Mesenchymal stem cell (in vitro differentiated cells and primary cell): ENCODE measurements at regions not wholly inside any gene's neighbourhood (a gene's known extent, or its start where the extent isn't known, plus 50 kb on each side); places are given as distances from the start of the nearest gene placed in this dataset.
A peak's percentile ranks its signal among the peaks of the same experiment; 100 is the strongest.

Experiments
- DNase-seq: peaks from one replicate; pipeline ENCODE4 v3.0.0-alpha.2; 2013
- H2AFZ ChIP-seq: one replicate; pipeline ENCODE4 v1.6.1; 2013; ENCODE audit warnings: low read depth, mild to moderate bottlenecking, control low read depth, inconsistent platforms, low read length, moderate library complexity
- H2AK5ac ChIP-seq: 2 replicates; pipeline ENCODE4 v1.6.1; 2013; ENCODE audit warnings: low read length, moderate library complexity, mild to moderate bottlenecking, inconsistent platforms; ENCODE audit not compliant: severe bottlenecking
- H2BK120ac ChIP-seq: one replicate; pipeline ENCODE4 v1.6.1; 2013; ENCODE audit warnings: low read depth, mild to moderate bottlenecking, inconsistent platforms, low read length, moderate library complexity
- H2BK12ac ChIP-seq, 2 experiments: one replicate each; pipeline ENCODE4 v1.6.1; 2013; ENCODE audit warnings: inconsistent platforms in 2 of 2, low read length in 2 of 2, mild to moderate bottlenecking in 2 of 2, moderate library complexity in 2 of 2, control low read depth in 1 of 2
- H2BK15ac ChIP-seq: one replicate; pipeline ENCODE4 v1.6.1; 2013; ENCODE audit warnings: mild to moderate bottlenecking, low read depth, inconsistent platforms; ENCODE audit not compliant: poor library complexity, severe bottlenecking
- H2BK5ac ChIP-seq: 2 replicates; pipeline ENCODE4 v1.6.1; 2013; ENCODE audit warnings: low read depth, mild to moderate bottlenecking, low read length, control low read depth, inconsistent platforms; ENCODE audit not compliant: poor library complexity, severe bottlenecking
- H3K14ac ChIP-seq, 2 experiments: one replicate each; pipeline ENCODE4 v1.6.1; 2013; ENCODE audit warnings: inconsistent platforms in 2 of 2, low read length in 2 of 2, control low read depth in 1 of 2, mild to moderate bottlenecking in 1 of 2, moderate library complexity in 1 of 2
- H3K18ac ChIP-seq, 2 experiments: one replicate each; pipeline ENCODE4 v1.6.1; 2013; ENCODE audit warnings: inconsistent platforms in 2 of 2, low read length in 2 of 2, control low read depth in 1 of 2, low read depth in 1 of 2, mild to moderate bottlenecking in 1 of 2
- H3K23ac ChIP-seq, 2 experiments: one replicate each; pipeline ENCODE4 v1.6.1; 2013; ENCODE audit warnings: inconsistent platforms in 2 of 2, low read length in 2 of 2, mild to moderate bottlenecking in 2 of 2, moderate library complexity in 2 of 2, control low read depth in 1 of 2
- H3K27ac ChIP-seq: 2 replicates; pipeline ENCODE4 v1.5.1; 2013; ENCODE audit warnings: mild to moderate bottlenecking, moderate library complexity, low read length, control low read depth, inconsistent platforms; ENCODE audit not compliant: poor library complexity, severe bottlenecking
- H3K27me3 ChIP-seq, 2 experiments: 2 replicates each; pipeline versions ENCODE4 v1.6.1 to v1.7.0; 2013; ENCODE audit warnings: low read length in 2 of 2, mild to moderate bottlenecking in 2 of 2, moderate library complexity in 2 of 2, control low read depth in 1 of 2, inconsistent platforms in 1 of 2; ENCODE audit not compliant: control insufficient read depth in 1 of 2, insufficient read depth in 1 of 2
- H3K36me3 ChIP-seq, 2 experiments: 2 replicates each; pipeline versions ENCODE4 v1.6.1 to v1.7.0; 2013; ENCODE audit warnings: low read length in 2 of 2, control low read depth in 1 of 2, inconsistent platforms in 1 of 2, low read depth in 1 of 2, mild to moderate bottlenecking in 1 of 2; ENCODE audit not compliant: insufficient read depth in 2 of 2, control insufficient read depth in 1 of 2
- H3K4ac ChIP-seq, 2 experiments: one replicate each; pipeline ENCODE4 v1.6.1; 2013; ENCODE audit warnings: inconsistent platforms in 2 of 2, low read length in 2 of 2, mild to moderate bottlenecking in 2 of 2, moderate library complexity in 2 of 2, control low read depth in 1 of 2, low read depth in 1 of 2
- H3K4me1 ChIP-seq: 2 replicates; pipeline ENCODE4 v1.6.1; 2013; ENCODE audit warnings: low read depth, low read length, control low read depth; ENCODE audit not compliant: control insufficient read depth, insufficient read depth
- H3K4me2 ChIP-seq: 2 replicates; pipeline ENCODE4 v1.6.1; 2013; ENCODE audit warnings: low read length, mild to moderate bottlenecking, inconsistent platforms; ENCODE audit not compliant: poor library complexity, severe bottlenecking
- H3K4me3 ChIP-seq, 2 experiments: 2 replicates each; pipeline versions ENCODE4 v1.5.1 to v1.7.0; 2013; ENCODE audit warnings: low read length in 2 of 2, mild to moderate bottlenecking in 2 of 2, control low read depth in 1 of 2, low read depth in 1 of 2; ENCODE audit not compliant: insufficient read depth in 1 of 2
- H3K79me1 ChIP-seq: replicated peaks from 2 replicates; pipeline ENCODE4 v1.6.1; 2013; ENCODE audit warnings: mild to moderate bottlenecking, control low read depth, low read length, inconsistent platforms; ENCODE audit not compliant: poor library complexity, severe bottlenecking
- H3K9ac ChIP-seq: 2 replicates; pipeline ENCODE4 v1.7.0; 2013; ENCODE audit warnings: mild to moderate bottlenecking, low read length, moderate library complexity
- H3K9me3 ChIP-seq: 2 replicates; pipeline ENCODE4 v1.7.0; 2013; ENCODE audit warnings: mild to moderate bottlenecking, low read length; ENCODE audit not compliant: control insufficient read depth
- H4K8ac ChIP-seq: one replicate; pipeline ENCODE4 v1.6.1; 2013; ENCODE audit warnings: inconsistent platforms, mild to moderate bottlenecking, low read length, moderate library complexity
- H4K91ac ChIP-seq: one replicate; pipeline ENCODE4 v1.6.1; 2013; ENCODE audit warnings: mild to moderate bottlenecking, low read length, inconsistent platforms
- whole genome bisulfite sequencing: methylation state at CpG from one replicate; pipeline ENCODE4 v1.1.7; 2013; ENCODE audit warnings: mixed read lengths; 5-methylcytosine and 5-hydroxymethylcytosine counted together

DNA sequence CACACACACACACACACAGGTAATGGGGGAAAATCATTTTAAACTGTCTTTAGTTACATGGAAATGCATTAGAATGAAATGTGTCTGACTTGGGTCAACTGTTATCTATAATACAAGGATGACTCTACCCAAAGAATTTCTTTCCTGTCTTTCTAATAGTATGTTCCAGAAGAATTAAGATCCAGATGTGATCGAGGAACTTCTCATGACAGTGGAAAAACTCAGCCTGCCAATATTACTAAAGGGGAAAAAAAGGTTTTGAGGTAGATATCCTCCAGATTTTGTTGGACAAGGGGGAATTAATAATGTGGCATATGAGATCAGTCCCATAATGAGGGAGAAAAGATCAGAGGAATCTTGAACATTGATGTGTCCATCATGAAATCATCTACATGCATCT lies 190.6 kb upstream of the MAP3K1 start:
- Histone ChIP-seq H3K79me1 (no peaks in the 10 kb centered on the region), H3K4me3 (no peak overlapping the region), H2AFZ (no peak overlapping the region), H3K27ac (no peak overlapping the region), H3K4me1 (peaks cover 2% of the 10 kb centered on the region), H2AK5ac (no peak overlapping the region), H2BK120ac (no peak overlapping the region), H3K4me2 (no peak overlapping the region), H3K9ac (no peak overlapping the region), H3K4ac (no peak overlapping the region), H2BK5ac (no peak overlapping the region), H3K27me3 (no peaks in the 10 kb centered on the region), H2BK12ac (peak overlapping the region in 1 of 2 experiments; percentile 77), H4K8ac (no peak overlapping the region), H3K23ac (no peak overlapping the region), H3K14ac (no peak overlapping the region), H3K9me3 (no peaks in the 10 kb centered on the region), H3K36me3 (no peaks in the 10 kb centered on the region), H2BK15ac (no peak overlapping the region), H3K18ac (no peak overlapping the region), H4K91ac (no peak overlapping the region)
- WGBS = no CpG with 5 or more reads among the region's 1 CpG
- no peak for DNase-seq

DNA sequence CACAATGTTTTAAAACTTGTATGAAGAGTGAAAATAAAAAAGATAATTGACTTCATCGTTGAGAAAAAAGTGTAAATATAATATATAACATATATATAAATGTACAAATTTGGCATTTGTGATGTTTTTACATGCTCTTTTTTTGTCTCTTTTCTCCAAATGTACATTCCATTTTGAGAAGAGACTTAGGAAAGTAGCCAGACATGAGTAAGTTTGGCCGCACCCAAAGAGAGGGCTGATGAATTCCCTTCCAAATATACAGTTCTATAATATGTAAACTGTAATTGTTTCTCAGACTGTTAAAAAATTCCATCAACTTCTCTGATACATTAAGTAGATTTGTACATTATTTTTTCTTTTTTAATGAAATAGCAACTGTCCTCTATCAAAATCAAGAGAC lies 193.2 kb upstream of the MAP3K1 start:
- WGBS = no CpG with 5 or more reads among the region's 2 CpGs
- no peak overlapping the region for H3K14ac ChIP-seq

DNA sequence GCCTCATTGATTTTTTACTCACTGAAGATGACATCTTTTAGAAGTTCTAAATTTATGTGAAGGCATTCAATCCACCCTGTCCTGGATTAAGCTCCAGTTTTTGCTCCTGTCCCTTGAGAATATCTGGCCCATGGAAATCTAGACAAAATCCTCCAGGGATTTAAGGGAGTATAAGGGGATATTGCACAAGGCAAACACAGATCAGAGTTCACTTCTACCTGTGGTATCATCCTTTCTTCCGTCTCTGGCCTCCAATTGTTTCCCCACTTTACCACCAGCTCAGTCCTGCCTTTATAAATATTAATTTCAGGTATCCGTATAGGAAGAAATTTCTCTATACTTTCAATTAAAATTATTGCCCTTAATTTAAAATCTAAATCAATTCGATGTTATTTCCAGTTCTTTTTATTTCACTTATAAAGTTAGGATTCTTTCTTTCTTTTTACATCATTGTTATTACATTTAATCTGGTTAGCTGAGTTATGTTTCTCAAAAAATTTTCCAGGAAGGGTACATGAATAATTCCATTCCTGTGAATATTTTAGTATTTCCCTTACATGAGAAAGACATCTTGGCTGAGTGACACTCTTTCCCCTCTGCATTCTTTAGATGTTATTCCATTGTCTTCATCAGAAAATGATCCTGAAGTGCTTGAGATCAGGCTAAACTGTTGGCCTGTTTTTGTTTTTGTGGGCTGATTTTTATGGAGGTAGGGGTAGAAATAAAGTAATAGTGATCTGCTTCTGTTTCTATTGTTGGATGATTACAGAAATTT lies 194.3 kb upstream of the MAP3K1 start:
- peaks cover 2% of the 10 kb centered on the region for H3K4me1 ChIP-seq
- H2AFZ ChIP-seq = no peak overlapping the region
- no peaks in the 10 kb centered on the region for H3K79me1 ChIP-seq
- no peaks in the 10 kb centered on the region for H3K27me3 ChIP-seq
- no peak overlapping the region for H3K4me3 ChIP-seq
- no peak overlapping the region for H4K91ac ChIP-seq
- H3K27ac ChIP-seq = no peak overlapping the region
- H3K36me3 ChIP-seq = no peaks in the 10 kb centered on the region
- no CpG with 5 or more reads among the region's 3 CpGs for WGBS
- no peak overlapping the region for H3K4ac ChIP-seq
- no peak for DNase-seq
- no peak overlapping the region for H2BK5ac ChIP-seq
- H3K9me3 ChIP-seq = peaks cover 15% of the 10 kb centered on the region
- H2AK5ac ChIP-seq = no peak overlapping the region
- no peak overlapping the region for H2BK120ac ChIP-seq
- no peak overlapping the region for H3K4me2 ChIP-seq
- no peak overlapping the region for H3K14ac ChIP-seq
- no peak overlapping the region for H3K18ac ChIP-seq
- no peak overlapping the region for H2BK12ac ChIP-seq
- H4K8ac ChIP-seq = no peak overlapping the region
- H2BK15ac ChIP-seq = no peak overlapping the region
- H3K23ac ChIP-seq = no peak overlapping the region
- H3K9ac ChIP-seq = no peak overlapping the region

More for the DNA sequence above, 193.2 kb upstream of the MAP3K1 start:
- H3K4me2 ChIP-seq = no peak overlapping the region
- no peak overlapping the region for H2BK5ac ChIP-seq
- H4K91ac ChIP-seq = no peak overlapping the region
- no peak overlapping the region for H2AK5ac ChIP-seq
- no peak overlapping the region for H3K27ac ChIP-seq
- H4K8ac ChIP-seq = no peak overlapping the region
- H3K9ac ChIP-seq = no peak overlapping the region
- peaks cover 14% of the 10 kb centered on the region for H3K9me3 ChIP-seq
- no peaks in the 10 kb centered on the region for H3K36me3 ChIP-seq
- H2BK15ac ChIP-seq = no peak overlapping the region
- no peaks in the 10 kb centered on the region for H3K79me1 ChIP-seq
- H3K23ac ChIP-seq = no peak overlapping the region
- peaks cover 2% of the 10 kb centered on the region for H3K4me1 ChIP-seq
- H3K4me3 ChIP-seq = no peak overlapping the region
- no peak overlapping the region for H2BK12ac ChIP-seq
- H2AFZ ChIP-seq = no peak overlapping the region
- no peaks in the 10 kb centered on the region for H3K27me3 ChIP-seq
- H3K18ac ChIP-seq = no peak overlapping the region
- no peak for DNase-seq
- H2BK120ac ChIP-seq = no peak overlapping the region
- H3K4ac ChIP-seq = no peak overlapping the region

DNA sequence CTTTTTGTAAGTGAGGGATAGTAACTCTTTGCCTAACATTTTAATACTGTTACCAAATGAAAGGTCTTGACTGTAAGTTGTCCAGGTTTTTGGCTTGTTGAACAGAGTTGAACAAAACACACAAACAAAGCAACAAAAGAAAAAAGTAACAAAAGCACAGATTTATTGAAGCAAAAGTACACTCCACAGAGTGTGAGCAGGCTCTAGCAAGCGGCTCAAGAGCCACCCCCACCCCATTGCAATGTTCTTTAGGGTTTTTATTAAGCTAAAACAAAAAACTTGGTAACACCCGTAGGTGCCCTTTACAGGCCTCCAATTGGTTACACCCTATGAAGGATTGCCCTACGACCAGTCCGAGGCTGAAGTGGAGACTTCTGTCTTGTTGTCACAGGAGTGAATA lies 197.4 kb upstream of the MAP3K1 start:
- Histone ChIP-seq H3K14ac (no peak overlapping the region), H3K36me3 (no peaks in the 10 kb centered on the region), H2BK15ac (no peak overlapping the region), H2AK5ac (no peak overlapping the region), H3K4me1 (no peaks in the 10 kb centered on the region), H3K9me3 (peaks cover 15% of the 10 kb centered on the region), H4K8ac (no peak overlapping the region), H3K27ac (no peak overlapping the region), H2BK120ac (no peak overlapping the region), H4K91ac (no peak overlapping the region), H2BK12ac (no peak overlapping the region), H3K4me3 (no peak overlapping the region), H2AFZ (no peak overlapping the region), H3K9ac (no peak overlapping the region), H3K79me1 (no peaks in the 10 kb centered on the region), H3K18ac (no peak overlapping the region), H3K23ac (no peak overlapping the region), H3K4me2 (no peak overlapping the region), H3K4ac (no peak overlapping the region), H3K27me3 (peaks cover 0 to 5% of the 10 kb centered on the region in 2 experiments), H2BK5ac (no peak overlapping the region)
- WGBS = 94% methylated on average over 4 of the region's 4 CpGs
- DNase-seq = no peak
